CD14-positive monocyte (primary cell): ENCODE measurements at regions not wholly inside any gene's neighbourhood (a gene's known extent, or its start where the extent isn't known, plus 50 kb on each side); places are given as distances from the start of the nearest gene placed in this dataset.

Source experiments
- DNase-seq, 3 donors: peaks; one replicate each; pipeline ENCODE4 v3.0.0-alpha.2; 2011 to 2022
- H2AFZ ChIP-seq: 2 replicates; pipeline ENCODE4 v1.6.0; 2012; ENCODE audit warnings: mild to moderate bottlenecking, low read depth, low read length, inconsistent platforms; ENCODE audit not compliant: insufficient read depth, poor library complexity, severe bottlenecking
- H3K27ac ChIP-seq, 2 donors: 1 replicate in 1 of 2; 2 replicates in 1 of 2; pipeline ENCODE4 v1.5.1; 2012 to 2013; ENCODE audit warnings: low read length in 2 of 2, control low read depth in 1 of 2, inconsistent platforms in 1 of 2, low read depth in 1 of 2, mild to moderate bottlenecking in 1 of 2
- H3K27me3 ChIP-seq, 2 donors: one replicate each; pipeline versions ENCODE4 v1.6.0 to v1.6.1; 2011 to 2013; ENCODE audit warnings: low read length in 2 of 2; ENCODE audit not compliant: control insufficient read depth in 2 of 2, insufficient read depth in 2 of 2
- H3K36me3 ChIP-seq, 2 donors: replicated peaks in 1 of 2; 1 replicate in 1 of 2; 2 replicates in 1 of 2; pipeline versions ENCODE4 v1.5.1 to v1.6.1; 2012 to 2013; ENCODE audit warnings: low read length in 2 of 2, control low read depth in 1 of 2, inconsistent platforms in 1 of 2, mild to moderate bottlenecking in 1 of 2; ENCODE audit not compliant: insufficient read depth in 2 of 2, control insufficient read depth in 1 of 2
- H3K4me1 ChIP-seq, 2 donors: 1 replicate in 1 of 2; 2 replicates in 1 of 2; pipeline versions ENCODE4 v1.5.1 to v1.6.1; 2012 to 2013; ENCODE audit warnings: low read length in 2 of 2, control low read depth in 1 of 2, inconsistent platforms in 1 of 2, mild to moderate bottlenecking in 1 of 2, moderate library complexity in 1 of 2; ENCODE audit not compliant: insufficient read depth in 2 of 2, control insufficient read depth in 1 of 2
- H3K4me2 ChIP-seq: replicated peaks from 2 replicates; pipeline ENCODE3; 2012; ENCODE audit warnings: low read length, moderate library complexity, mild to moderate bottlenecking; ENCODE audit not compliant: poor library complexity, severe bottlenecking; ENCODE audit errors: extremely low read depth
- H3K4me3 ChIP-seq, 3 experiments: fragments of 200-600 bp in 1 of 3; sonication (generic) in 1 of 3; replicated peaks in 1 of 3; 1 replicate in 2 of 3; 2 replicates in 1 of 3; pipeline ENCODE4 v1.5.1; 2011 to 2013; ENCODE audit warnings: low read length in 3 of 3, mild to moderate bottlenecking in 3 of 3, control low read depth in 2 of 3, low read depth in 2 of 3, inconsistent platforms in 1 of 3, moderate library complexity in 1 of 3
- H3K79me2 ChIP-seq: 2 replicates; pipeline ENCODE4 v1.6.0; 2012; ENCODE audit warnings: mild to moderate bottlenecking, control low read depth, inconsistent platforms, low read length, moderate library complexity; ENCODE audit not compliant: insufficient read depth
- H3K9ac ChIP-seq: 2 replicates; pipeline ENCODE4 v1.6.0; 2017; ENCODE audit warnings: low read length, mild to moderate bottlenecking; ENCODE audit not compliant: insufficient read depth, poor library complexity, severe bottlenecking
- H3K9me3 ChIP-seq, 2 donors: replicated peaks in 1 of 2; 1 replicate in 1 of 2; 2 replicates in 1 of 2; pipeline versions ENCODE4 v1.5.1 to v1.6.1; 2012 to 2013; ENCODE audit warnings: low read length in 2 of 2, control low read depth in 1 of 2; ENCODE audit not compliant: control insufficient read depth in 1 of 2, insufficient read depth in 1 of 2
- H4K20me1 ChIP-seq: 2 replicates; pipeline ENCODE4 v1.6.0; 2012; ENCODE audit warnings: mild to moderate bottlenecking, low read length, control low read depth, moderate library complexity; ENCODE audit not compliant: insufficient read depth
- H3K27ac Mint-ChIP-seq, 7 donors: one replicate each; pipeline ENCODE4 v1.8.0; 2020; ENCODE audit warnings: mild to moderate bottlenecking in 7 of 7, mixed read lengths in 7 of 7, moderate library complexity in 6 of 7, inconsistent platforms in 2 of 7
- H3K27me3 Mint-ChIP-seq, 3 donors: one replicate each; pipeline ENCODE4 v1.8.0; 2021 to 2022; ENCODE audit warnings: low read depth in 3 of 3, mild to moderate bottlenecking in 3 of 3, mixed read lengths in 3 of 3, moderate library complexity in 3 of 3, inconsistent platforms in 1 of 3
- H3K36me3 Mint-ChIP-seq, 2 donors: one replicate each; pipeline ENCODE4 v1.8.0; 2020; ENCODE audit warnings: mixed read lengths in 2 of 2, inconsistent platforms in 1 of 2, mild to moderate bottlenecking in 1 of 2
- H3K4me1 Mint-ChIP-seq: one replicate; pipeline ENCODE4 v1.8.0; 2020; ENCODE audit warnings: mild to moderate bottlenecking, mixed read lengths
- H3K4me3 Mint-ChIP-seq, 2 donors: one replicate each; pipeline ENCODE4 v1.8.0; 2020; ENCODE audit warnings: mild to moderate bottlenecking in 2 of 2, mixed read lengths in 2 of 2, moderate library complexity in 1 of 2
- H3K9me3 Mint-ChIP-seq, 7 donors: one replicate each; pipeline ENCODE4 v1.8.0; 2020 to 2022; ENCODE audit warnings: mixed read lengths in 7 of 7, mild to moderate bottlenecking in 6 of 7, moderate library complexity in 6 of 7, inconsistent platforms in 2 of 7
- WGBS: methylation state at CpG from one replicate; pipeline ENCODE4 v1.1.5; 2013; ENCODE audit warnings: missing lambda C conversion rate; ENCODE audit not compliant: insufficient coverage; 5-methylcytosine and 5-hydroxymethylcytosine counted together
- intact Hi-C, 2 donors: fragments of 100-400 bp; cut with micrococcal nuclease; formaldehyde crosslinking; loops; one replicate each; pipeline versions ENCODE4 v1.15.0 to v1.15.1; 2023
- TF ChIP-seq, protein P1 (sequence below): fragments of 200-600 bp; IDR thresholded peaks from one replicate; pipeline ENCODE4 v1.8.0; 2022; ENCODE audit warnings: antibody characterized with exemption, mild to moderate bottlenecking

DNA sequence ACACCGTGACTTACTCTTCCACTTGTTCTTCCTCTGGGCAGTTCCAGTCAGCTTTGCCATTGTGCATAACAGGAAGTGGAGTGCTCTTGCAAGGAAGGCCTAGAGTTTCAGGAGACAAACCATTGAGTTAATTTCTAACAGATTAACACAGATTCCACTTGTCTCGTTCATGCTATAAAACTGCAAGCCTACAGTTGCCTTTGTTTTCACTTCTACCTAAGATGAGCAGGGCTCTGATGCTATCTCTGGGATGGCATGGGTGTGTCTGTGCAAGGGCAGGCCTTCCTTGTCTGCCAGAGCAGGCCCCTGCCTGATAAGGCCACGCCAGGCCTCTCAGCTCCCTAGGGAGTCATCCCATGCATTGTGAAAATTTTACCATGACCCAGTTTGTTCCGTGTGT is 67.7 kb upstream of the PGRMC2 start:
- Histone ChIP-seq H3K4me2 (no peak overlapping the region), H3K79me2 (no peaks in the 10 kb centered on the region), H4K20me1 (no peaks in the 10 kb centered on the region), H3K36me3 (no peaks in the 10 kb centered on the region), H3K27ac (no peak overlapping the region), H3K4me1 (no peaks in the 10 kb centered on the region), H2AFZ (no peak overlapping the region), H3K27me3 (no peaks in the 10 kb centered on the region), H3K9me3 (peaks cover 0 to 6% of the 10 kb centered on the region in 2 donors), H3K9ac (no peak overlapping the region), H3K4me3 (no peak overlapping the region)
- DNase-seq: no peak
- intact Hi-C loops: no loop called here
- TF ChIP-seq, protein P1, sequence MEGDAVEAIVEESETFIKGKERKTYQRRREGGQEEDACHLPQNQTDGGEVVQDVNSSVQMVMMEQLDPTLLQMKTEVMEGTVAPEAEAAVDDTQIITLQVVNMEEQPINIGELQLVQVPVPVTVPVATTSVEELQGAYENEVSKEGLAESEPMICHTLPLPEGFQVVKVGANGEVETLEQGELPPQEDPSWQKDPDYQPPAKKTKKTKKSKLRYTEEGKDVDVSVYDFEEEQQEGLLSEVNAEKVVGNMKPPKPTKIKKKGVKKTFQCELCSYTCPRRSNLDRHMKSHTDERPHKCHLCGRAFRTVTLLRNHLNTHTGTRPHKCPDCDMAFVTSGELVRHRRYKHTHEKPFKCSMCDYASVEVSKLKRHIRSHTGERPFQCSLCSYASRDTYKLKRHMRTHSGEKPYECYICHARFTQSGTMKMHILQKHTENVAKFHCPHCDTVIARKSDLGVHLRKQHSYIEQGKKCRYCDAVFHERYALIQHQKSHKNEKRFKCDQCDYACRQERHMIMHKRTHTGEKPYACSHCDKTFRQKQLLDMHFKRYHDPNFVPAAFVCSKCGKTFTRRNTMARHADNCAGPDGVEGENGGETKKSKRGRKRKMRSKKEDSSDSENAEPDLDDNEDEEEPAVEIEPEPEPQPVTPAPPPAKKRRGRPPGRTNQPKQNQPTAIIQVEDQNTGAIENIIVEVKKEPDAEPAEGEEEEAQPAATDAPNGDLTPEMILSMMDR: no peak
- Mint-ChIP-seq H3K27ac (no peak overlapping the region), H3K9me3 (peaks cover 0 to 7% (median 2%) of the 10 kb centered on the region in 7 donors), H3K36me3 (no peaks in the 10 kb centered on the region), H3K4me3 (no peak overlapping the region), H3K4me1 (no peaks in the 10 kb centered on the region), H3K27me3 (peaks cover 0 to 3% (median 0%) of the 10 kb centered on the region in 3 donors)
- 100% methylated on average over 2 of the region's 4 CpGs for WGBS

DNA sequence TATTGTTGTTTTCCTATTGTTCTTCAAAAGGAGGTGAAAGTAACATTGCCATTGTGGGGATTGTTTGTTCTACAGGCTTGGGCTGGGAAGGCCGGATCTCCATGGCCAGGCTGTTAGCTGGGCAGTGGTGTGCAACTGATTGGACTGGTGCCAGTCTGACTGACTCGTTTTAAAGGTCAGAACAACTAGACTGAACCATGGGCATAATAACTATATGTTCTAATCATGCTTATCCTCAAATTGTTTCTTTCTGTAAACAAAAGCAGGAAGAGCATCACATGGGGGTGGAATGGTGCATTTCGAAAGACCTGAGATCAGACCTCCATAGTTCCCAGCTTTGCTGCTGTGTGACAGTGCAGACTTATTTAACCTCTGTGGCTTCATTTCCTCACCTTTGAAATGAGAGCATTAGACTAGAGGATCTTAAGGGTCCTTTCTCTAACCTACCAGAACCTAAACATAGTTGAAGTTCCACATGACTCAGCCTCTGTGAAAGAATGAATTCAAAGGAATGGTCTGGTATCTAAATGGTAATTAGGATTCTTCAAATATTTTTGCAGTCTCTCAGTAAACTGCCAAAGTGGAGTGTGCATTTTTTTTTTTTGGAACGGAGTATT is 66.7 kb upstream of the PGRMC2 start:
- no peak overlapping the region for H3K4me3 ChIP-seq
- intact Hi-C loops: no loop called here
- no CpG with 5 or more reads among the region's 4 CpGs for WGBS
- H3K27me3 Mint-ChIP-seq: peaks cover 0 to 3% (median 0%) of the 10 kb centered on the region in 3 donors
- no peak overlapping the region for H3K4me3 Mint-ChIP-seq
- peaks cover 0 to 7% (median 0%) of the 10 kb centered on the region in 7 donors for H3K9me3 Mint-ChIP-seq
- no peaks in the 10 kb centered on the region for H3K79me2 ChIP-seq
- H3K27ac ChIP-seq: no peak overlapping the region
- H4K20me1 ChIP-seq: no peaks in the 10 kb centered on the region
- no peak overlapping the region for H3K9ac ChIP-seq
- no peak overlapping the region for H2AFZ ChIP-seq
- no peaks in the 10 kb centered on the region for H3K4me1 Mint-ChIP-seq
- H3K4me1 ChIP-seq: no peaks in the 10 kb centered on the region
- H3K27me3 ChIP-seq: no peaks in the 10 kb centered on the region
- no peaks in the 10 kb centered on the region for H3K36me3 ChIP-seq
- H3K4me2 ChIP-seq: no peak overlapping the region
- H3K9me3 ChIP-seq: peaks cover 0 to 6% of the 10 kb centered on the region in 2 donors
- H3K27ac Mint-ChIP-seq: no peak overlapping the region
- TF ChIP-seq, protein P1: no peak
- H3K36me3 Mint-ChIP-seq: no peaks in the 10 kb centered on the region
- no peak for DNase-seq
